ENCODE measurements at regions not wholly inside any gene's neighbourhood (a gene's known extent, or its start where the extent isn't known, plus 50 kb on each side); places are given as distances from the start of the nearest gene placed in this dataset.

DNA sequence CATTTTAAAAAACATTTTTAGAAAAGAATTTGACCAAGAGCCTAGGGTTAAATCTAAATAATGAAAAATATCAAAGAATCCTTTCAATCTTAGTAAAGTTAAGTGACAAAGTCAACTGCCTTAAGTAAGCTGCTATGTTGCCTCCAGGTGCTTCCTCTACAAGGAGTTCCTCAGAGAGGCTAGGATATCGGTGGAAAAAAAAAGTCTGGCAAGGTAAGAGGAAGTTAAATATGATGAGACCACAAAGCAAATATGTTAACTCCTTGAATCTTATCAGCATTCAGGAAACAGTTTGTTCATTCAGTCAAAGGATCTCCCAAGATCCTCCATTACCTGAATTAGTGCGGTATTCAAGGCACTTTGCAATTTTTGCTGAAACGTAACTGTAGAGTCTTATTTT lies 563.5 kb downstream of the PTPRC start:
- FAIRE-seq, result no peak
- CTCF ChIA-PET (ENCODE audit: low intra/inter-chr PET ratio, low total read pairs), result no interaction called here
- TF ChIP-seq ZNF383 (CRISPR knock-in tag; IDR thresholded peaks at IDR 0.05; ENCODE audit: borderline replicate concordance), result no peak
- TF ChIP-seq, protein P1, sequence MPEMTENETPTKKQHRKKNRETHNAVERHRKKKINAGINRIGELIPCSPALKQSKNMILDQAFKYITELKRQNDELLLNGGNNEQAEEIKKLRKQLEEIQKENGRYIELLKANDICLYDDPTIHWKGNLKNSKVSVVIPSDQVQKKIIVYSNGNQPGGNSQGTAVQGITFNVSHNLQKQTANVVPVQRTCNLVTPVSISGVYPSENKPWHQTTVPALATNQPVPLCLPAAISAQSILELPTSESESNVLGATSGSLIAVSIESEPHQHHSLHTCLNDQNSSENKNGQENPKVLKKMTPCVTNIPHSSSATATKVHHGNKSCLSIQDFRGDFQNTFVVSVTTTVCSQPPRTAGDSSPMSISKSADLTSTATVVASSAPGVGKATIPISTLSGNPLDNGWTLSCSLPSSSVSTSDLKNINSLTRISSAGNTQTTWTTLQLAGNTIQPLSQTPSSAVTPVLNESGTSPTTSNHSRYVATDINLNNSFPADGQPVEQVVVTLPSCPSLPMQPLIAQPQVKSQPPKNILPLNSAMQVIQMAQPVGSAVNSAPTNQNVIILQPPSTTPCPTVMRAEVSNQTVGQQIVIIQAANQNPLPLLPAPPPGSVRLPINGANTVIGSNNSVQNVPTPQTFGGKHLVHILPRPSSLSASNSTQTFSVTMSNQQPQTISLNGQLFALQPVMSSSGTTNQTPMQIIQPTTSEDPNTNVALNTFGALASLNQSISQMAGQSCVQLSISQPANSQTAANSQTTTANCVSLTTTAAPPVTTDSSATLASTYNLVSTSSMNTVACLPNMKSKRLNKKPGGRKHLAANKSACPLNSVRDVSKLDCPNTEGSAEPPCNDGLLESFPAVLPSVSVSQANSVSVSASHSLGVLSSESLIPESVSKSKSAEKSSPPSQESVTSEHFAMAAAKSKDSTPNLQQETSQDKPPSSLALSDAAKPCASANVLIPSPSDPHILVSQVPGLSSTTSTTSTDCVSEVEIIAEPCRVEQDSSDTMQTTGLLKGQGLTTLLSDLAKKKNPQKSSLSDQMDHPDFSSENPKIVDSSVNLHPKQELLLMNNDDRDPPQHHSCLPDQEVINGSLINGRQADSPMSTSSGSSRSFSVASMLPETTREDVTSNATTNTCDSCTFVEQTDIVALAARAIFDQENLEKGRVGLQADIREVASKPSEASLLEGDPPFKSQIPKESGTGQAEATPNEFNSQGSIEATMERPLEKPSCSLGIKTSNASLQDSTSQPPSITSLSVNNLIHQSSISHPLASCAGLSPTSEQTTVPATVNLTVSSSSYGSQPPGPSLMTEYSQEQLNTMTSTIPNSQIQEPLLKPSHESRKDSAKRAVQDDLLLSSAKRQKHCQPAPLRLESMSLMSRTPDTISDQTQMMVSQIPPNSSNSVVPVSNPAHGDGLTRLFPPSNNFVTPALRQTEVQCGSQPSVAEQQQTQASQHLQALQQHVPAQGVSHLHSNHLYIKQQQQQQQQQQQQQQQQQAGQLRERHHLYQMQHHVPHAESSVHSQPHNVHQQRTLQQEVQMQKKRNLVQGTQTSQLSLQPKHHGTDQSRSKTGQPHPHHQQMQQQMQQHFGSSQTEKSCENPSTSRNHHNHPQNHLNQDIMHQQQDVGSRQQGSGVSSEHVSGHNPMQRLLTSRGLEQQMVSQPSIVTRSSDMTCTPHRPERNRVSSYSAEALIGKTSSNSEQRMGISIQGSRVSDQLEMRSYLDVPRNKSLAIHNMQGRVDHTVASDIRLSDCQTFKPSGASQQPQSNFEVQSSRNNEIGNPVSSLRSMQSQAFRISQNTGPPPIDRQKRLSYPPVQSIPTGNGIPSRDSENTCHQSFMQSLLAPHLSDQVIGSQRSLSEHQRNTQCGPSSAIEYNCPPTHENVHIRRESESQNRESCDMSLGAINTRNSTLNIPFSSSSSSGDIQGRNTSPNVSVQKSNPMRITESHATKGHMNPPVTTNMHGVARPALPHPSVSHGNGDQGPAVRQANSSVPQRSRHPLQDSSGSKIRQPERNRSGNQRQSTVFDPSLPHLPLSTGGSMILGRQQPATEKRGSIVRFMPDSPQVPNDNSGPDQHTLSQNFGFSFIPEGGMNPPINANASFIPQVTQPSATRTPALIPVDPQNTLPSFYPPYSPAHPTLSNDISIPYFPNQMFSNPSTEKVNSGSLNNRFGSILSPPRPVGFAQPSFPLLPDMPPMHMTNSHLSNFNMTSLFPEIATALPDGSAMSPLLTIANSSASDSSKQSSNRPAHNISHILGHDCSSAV (CRISPR knock-in tag; IDR thresholded peaks at IDR 0.05; ENCODE audit: borderline replicate concordance), result no peak
- TF ChIP-seq FIP1L1 (IDR thresholded peaks at IDR 0.05; ENCODE audit: borderline replicate concordance, insufficient read depth, low read depth, low read length), result no peak
- TF ChIP-seq ZFYVE20 (CRISPR knock-in tag; IDR thresholded peaks at IDR 0.05; ENCODE audit: borderline replicate concordance, low read depth), result no peak
- no peak for TF ChIP-seq SNAI1 (CRISPR knock-in tag; IDR thresholded peaks at IDR 0.05; ENCODE audit: borderline replicate concordance)
- no peak for TF ChIP-seq GATA4 (IDR thresholded peaks at IDR 0.05; ENCODE audit: borderline replicate concordance, low read depth)
- TF ChIP-seq ZNF790 (CRISPR knock-in tag; IDR thresholded peaks at IDR 0.05; ENCODE audit: borderline replicate concordance), result no peak
- no peak for TF ChIP-seq PHF8 (CRISPR knock-in tag; IDR thresholded peaks at IDR 0.05)
- no peak for TF ChIP-seq ZNF12 (CRISPR knock-in tag; IDR thresholded peaks at IDR 0.05)
- TF ChIP-seq SETDB1 (CRISPR knock-in tag; IDR thresholded peaks at IDR 0.05; ENCODE audit: borderline replicate concordance), result no peak
- TF ChIP-seq, protein P2, sequence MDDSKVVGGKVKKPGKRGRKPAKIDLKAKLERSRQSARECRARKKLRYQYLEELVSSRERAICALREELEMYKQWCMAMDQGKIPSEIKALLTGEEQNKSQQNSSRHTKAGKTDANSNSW (CRISPR knock-in tag; IDR thresholded peaks at IDR 0.05; ENCODE audit: borderline replicate concordance), result no peak
- no peak for TF ChIP-seq KLF13 (CRISPR knock-in tag; IDR thresholded peaks at IDR 0.05)
- no peak for TF ChIP-seq ZNF468 (CRISPR knock-in tag; IDR thresholded peaks at IDR 0.05)
- no peak for TF ChIP-seq HNRNPH1 (optimal IDR thresholded peaks at IDR 0.05; ENCODE audit: low read depth, low read length)
- TF ChIP-seq, protein P3, sequence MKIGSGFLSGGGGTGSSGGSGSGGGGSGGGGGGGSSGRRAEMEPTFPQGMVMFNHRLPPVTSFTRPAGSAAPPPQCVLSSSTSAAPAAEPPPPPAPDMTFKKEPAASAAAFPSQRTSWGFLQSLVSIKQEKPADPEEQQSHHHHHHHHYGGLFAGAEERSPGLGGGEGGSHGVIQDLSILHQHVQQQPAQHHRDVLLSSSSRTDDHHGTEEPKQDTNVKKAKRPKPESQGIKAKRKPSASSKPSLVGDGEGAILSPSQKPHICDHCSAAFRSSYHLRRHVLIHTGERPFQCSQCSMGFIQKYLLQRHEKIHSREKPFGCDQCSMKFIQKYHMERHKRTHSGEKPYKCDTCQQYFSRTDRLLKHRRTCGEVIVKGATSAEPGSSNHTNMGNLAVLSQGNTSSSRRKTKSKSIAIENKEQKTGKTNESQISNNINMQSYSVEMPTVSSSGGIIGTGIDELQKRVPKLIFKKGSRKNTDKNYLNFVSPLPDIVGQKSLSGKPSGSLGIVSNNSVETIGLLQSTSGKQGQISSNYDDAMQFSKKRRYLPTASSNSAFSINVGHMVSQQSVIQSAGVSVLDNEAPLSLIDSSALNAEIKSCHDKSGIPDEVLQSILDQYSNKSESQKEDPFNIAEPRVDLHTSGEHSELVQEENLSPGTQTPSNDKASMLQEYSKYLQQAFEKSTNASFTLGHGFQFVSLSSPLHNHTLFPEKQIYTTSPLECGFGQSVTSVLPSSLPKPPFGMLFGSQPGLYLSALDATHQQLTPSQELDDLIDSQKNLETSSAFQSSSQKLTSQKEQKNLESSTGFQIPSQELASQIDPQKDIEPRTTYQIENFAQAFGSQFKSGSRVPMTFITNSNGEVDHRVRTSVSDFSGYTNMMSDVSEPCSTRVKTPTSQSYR (CRISPR knock-in tag; IDR thresholded peaks at IDR 0.05; ENCODE audit: borderline replicate concordance), result no peak

More for the DNA sequence above, 563.5 kb downstream of the PTPRC start:
- intact Hi-C loops (cut with micrococcal nuclease; ENCODE audit: unreplicated experiment) (no loop called here), in situ Hi-C loops (cut with HindIII; ENCODE audit: extremely low pct_ligation_motif_present, low pct_unique_long_range_greater_than_20kb) (no loop called here)
- POLR2A ChIA-PET, result no interaction called here
- no peaks in the 10 kb centered on the region for H3K9me3 ChIP-seq (ENCODE audit: low read length)
- DNase-seq (ENCODE audit: low spot score), result no peak
- no peaks in the 10 kb centered on the region for H3K79me2 ChIP-seq (ENCODE audit: insufficient read depth, low read length)
- H3K4me2 ChIP-seq (ENCODE audit: low read depth, low read length), result no peak overlapping the region
- no peak for ATAC-seq
- 6% methylated on average over 3 of the region's 3 CpGs for WGBS (ENCODE audit: low lambda C conversion rate)
- no peaks in the 10 kb centered on the region for H3K36me3 ChIP-seq (replicated peaks in 1 of 2; ENCODE audit: control insufficient read depth in 1 of 2, insufficient read depth in 2 of 2, low read length in 2 of 2)
- H3K27me3 ChIP-seq (ENCODE audit: control insufficient read depth in 1 of 2, insufficient read depth in 2 of 2, low read length in 2 of 2), result no peaks in the 10 kb centered on the region
- H3K4me1 ChIP-seq (ENCODE audit: insufficient read depth, low read length), result no peaks in the 10 kb centered on the region
- H3K4me3 ChIP-seq (replicated peaks in 1 of 3; ENCODE audit: insufficient read depth in 1 of 3, low read depth in 2 of 3, low read length in 3 of 3), result no peak overlapping the region
- H3K9ac ChIP-seq (ENCODE audit: insufficient read depth, low read depth, low read length), result no peak overlapping the region
- no peak overlapping the region for H2AFZ ChIP-seq (ENCODE audit: low read length)
- H4K20me1 ChIP-seq (ENCODE audit: insufficient read depth, low read length), result no peaks in the 10 kb centered on the region
- BruUV-seq (replicated peaks), result no TSS peak
- no peak overlapping the region for H3K27ac ChIP-seq (ENCODE audit: extremely low read length, insufficient read depth, low read length)
